ENCODE measurements at regions not wholly inside any gene's neighbourhood (a gene's known extent, or its start where the extent isn't known, plus 50 kb on each side); places are given as distances from the start of the nearest gene placed in this dataset.

DNA sequence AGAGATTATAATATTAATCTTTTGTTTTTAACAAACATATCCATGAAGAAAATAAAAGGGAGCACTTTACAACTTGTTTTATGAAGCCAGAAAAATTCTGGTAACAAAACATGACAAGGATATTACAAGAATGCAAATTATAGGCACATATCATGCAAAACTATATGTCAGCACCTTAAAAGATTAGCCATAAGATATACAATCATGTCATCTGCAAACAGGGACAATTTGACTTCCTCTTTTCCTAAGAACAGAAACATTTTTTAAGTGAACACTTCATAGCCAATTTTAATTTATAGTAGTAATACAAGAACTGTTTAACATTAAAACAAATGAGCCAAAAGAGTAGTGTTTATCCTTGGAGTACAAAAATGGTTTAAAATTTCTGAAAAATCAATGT is 916.5 kb upstream of the CNTN5 start (continued):
- TF ChIP-seq, protein P1, sequence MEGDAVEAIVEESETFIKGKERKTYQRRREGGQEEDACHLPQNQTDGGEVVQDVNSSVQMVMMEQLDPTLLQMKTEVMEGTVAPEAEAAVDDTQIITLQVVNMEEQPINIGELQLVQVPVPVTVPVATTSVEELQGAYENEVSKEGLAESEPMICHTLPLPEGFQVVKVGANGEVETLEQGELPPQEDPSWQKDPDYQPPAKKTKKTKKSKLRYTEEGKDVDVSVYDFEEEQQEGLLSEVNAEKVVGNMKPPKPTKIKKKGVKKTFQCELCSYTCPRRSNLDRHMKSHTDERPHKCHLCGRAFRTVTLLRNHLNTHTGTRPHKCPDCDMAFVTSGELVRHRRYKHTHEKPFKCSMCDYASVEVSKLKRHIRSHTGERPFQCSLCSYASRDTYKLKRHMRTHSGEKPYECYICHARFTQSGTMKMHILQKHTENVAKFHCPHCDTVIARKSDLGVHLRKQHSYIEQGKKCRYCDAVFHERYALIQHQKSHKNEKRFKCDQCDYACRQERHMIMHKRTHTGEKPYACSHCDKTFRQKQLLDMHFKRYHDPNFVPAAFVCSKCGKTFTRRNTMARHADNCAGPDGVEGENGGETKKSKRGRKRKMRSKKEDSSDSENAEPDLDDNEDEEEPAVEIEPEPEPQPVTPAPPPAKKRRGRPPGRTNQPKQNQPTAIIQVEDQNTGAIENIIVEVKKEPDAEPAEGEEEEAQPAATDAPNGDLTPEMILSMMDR (conservative IDR thresholded peaks at IDR 0.05; ENCODE audit: low read depth in 2 of 2), result no peak
- TF ChIP-seq ZNF331 (CRISPR knock-in tag; IDR thresholded peaks at IDR 0.05; ENCODE audit: low read depth) (no peak), STAT1 (IDR thresholded peaks at IDR 0.05; ENCODE audit: unreplicated experiment) (no peak), ZNF114 (CRISPR knock-in tag; IDR thresholded peaks at IDR 0.05) (no peak), EZH2 (IDR thresholded peaks at IDR 0.05; ENCODE audit: low read depth, unreplicated experiment) (no peak), REST (IDR thresholded peaks at IDR 0.05; ENCODE audit: unreplicated experiment) (no peak), JUNB (IDR thresholded peaks at IDR 0.05; ENCODE audit: unreplicated experiment) (no peak)
- TF ChIP-seq, protein P2, sequence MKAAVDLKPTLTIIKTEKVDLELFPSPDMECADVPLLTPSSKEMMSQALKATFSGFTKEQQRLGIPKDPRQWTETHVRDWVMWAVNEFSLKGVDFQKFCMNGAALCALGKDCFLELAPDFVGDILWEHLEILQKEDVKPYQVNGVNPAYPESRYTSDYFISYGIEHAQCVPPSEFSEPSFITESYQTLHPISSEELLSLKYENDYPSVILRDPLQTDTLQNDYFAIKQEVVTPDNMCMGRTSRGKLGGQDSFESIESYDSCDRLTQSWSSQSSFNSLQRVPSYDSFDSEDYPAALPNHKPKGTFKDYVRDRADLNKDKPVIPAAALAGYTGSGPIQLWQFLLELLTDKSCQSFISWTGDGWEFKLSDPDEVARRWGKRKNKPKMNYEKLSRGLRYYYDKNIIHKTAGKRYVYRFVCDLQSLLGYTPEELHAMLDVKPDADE (IDR thresholded peaks at IDR 0.05), result no peak

- H3K4me3 Mint-ChIP-seq, result no peak overlapping the region
- Histone ChIP-seq H3K36me3 (ENCODE audit: insufficient read depth) (no peaks in the 10 kb centered on the region), H3K4me1 (ENCODE audit: insufficient read depth) (no peaks in the 10 kb centered on the region), H3F3A (replicated peaks; ENCODE audit: low read depth) (no peaks in the 10 kb centered on the region), H2AFZ (no peak overlapping the region), H3K4me2 (no peak overlapping the region), H3K9me2 (ENCODE audit: insufficient read depth) (no peaks in the 10 kb centered on the region), H3K4me3 (no peak overlapping the region), H3K27ac (ENCODE audit: low read depth) (no peak overlapping the region), H4K20me1 (replicated peaks; ENCODE audit: insufficient read depth) (no peaks in the 10 kb centered on the region), H3K79me2 (replicated peaks; ENCODE audit: insufficient read depth) (no peaks in the 10 kb centered on the region), H3K27me3 (ENCODE audit: insufficient read depth) (no peaks in the 10 kb centered on the region)
- H3K9me3 Mint-ChIP-seq, result peaks cover 4% of the 10 kb centered on the region; the same call in 1 of the 3 replicates
- H3K4me1 Mint-ChIP-seq, result no peaks in the 10 kb centered on the region
- no peaks in the 10 kb centered on the region for H3K36me3 Mint-ChIP-seq (ENCODE audit: low read depth)
- H3K27ac Mint-ChIP-seq, result no peak overlapping the region
- DNase-seq (ENCODE audit: low spot score) (no peak), ATAC-seq (no peak)
- no peaks in the 10 kb centered on the region for H3K27me3 Mint-ChIP-seq (ENCODE audit: insufficient read depth, low read depth, poor library complexity)
- TF ChIP-seq REST (IDR thresholded peaks at IDR 0.05; ENCODE audit: unreplicated experiment), result no peak
- no peak for TF ChIP-seq POLR2AphosphoS5 (IDR thresholded peaks at IDR 0.05; ENCODE audit: low read depth)
- no peak for TF ChIP-seq JUNB (IDR thresholded peaks at IDR 0.05; ENCODE audit: unreplicated experiment)
- TF ChIP-seq ZNF114 (CRISPR knock-in tag; IDR thresholded peaks at IDR 0.05), result no peak
- no peak for TF ChIP-seq EZH2phosphoT487 (IDR thresholded peaks at IDR 0.05; ENCODE audit: unreplicated experiment)
- TF ChIP-seq NANOG (IDR thresholded peaks at IDR 0.05; ENCODE audit: borderline replicate concordance), result no peak
- TF ChIP-seq, protein P1 (conservative IDR thresholded peaks at IDR 0.05; ENCODE audit: low read depth in 2 of 2), result no peak
- no peak for TF ChIP-seq EZH2 (IDR thresholded peaks at IDR 0.05; ENCODE audit: low read depth, unreplicated experiment)
- no peak for TF ChIP-seq ZNF331 (CRISPR knock-in tag; IDR thresholded peaks at IDR 0.05; ENCODE audit: low read depth)
- no peak for TF ChIP-seq CREB1 (CRISPR knock-in tag; IDR thresholded peaks at IDR 0.05; ENCODE audit: low read depth)
Measured at GRCh38 chr11:98107736-98108135, 913.0 kb upstream of the CNTN5 start.

Measured in GM23338 (cell line).